IPS DF 6.9 (cell line): ENCODE measurements at regions not wholly inside any gene's neighbourhood (a gene's known extent, or its start where the extent isn't known, plus 50 kb on each side); places are given as distances from the start of the nearest gene placed in this dataset.
A peak's percentile ranks its signal among the peaks of the same experiment; 100 is the strongest.
"Not testable (repeated sequence)": the region's sequence is repeated elsewhere in the genome, so short reads cannot be mapped to it uniquely, and the experiment has no call there.

Experiments used
- DNase-seq: peaks from one replicate; pipeline ENCODE4 v3.0.0-alpha.2; 2013; ENCODE audit warnings: low read depth, low spot score
- H3K27ac ChIP-seq: one replicate; pipeline ENCODE4 v1.5.1; 2013; ENCODE audit warnings: low read length, control low read depth
- H3K27me3 ChIP-seq: 2 replicates; pipeline ENCODE4 v1.6.1; 2013; ENCODE audit warnings: mild to moderate bottlenecking, low read length; ENCODE audit not compliant: control insufficient read depth, insufficient read depth
- H3K36me3 ChIP-seq: 2 replicates; pipeline ENCODE4 v1.6.1; 2013; ENCODE audit warnings: low read length; ENCODE audit not compliant: control insufficient read depth, insufficient read depth
- H3K4me1 ChIP-seq: 2 replicates; pipeline ENCODE4 v1.6.1; 2013; ENCODE audit warnings: low read length; ENCODE audit not compliant: control insufficient read depth, insufficient read depth
- H3K4me3 ChIP-seq: 2 replicates; pipeline ENCODE4 v1.5.1; 2013; ENCODE audit warnings: mild to moderate bottlenecking, low read length
- H3K9me3 ChIP-seq: 2 replicates; pipeline ENCODE4 v1.6.1; 2013; ENCODE audit warnings: low read length, inconsistent platforms; ENCODE audit not compliant: control insufficient read depth, insufficient read depth
- WGBS: extraction: QIAGEN DNeasy Blood & Tissue Kit; methylation state at CpG from one replicate; pipeline ENCODE4 v1.1.7; 2013; ENCODE audit warnings: mixed read lengths, missing lambda C conversion rate; ENCODE audit not compliant: insufficient read length, insufficient coverage; 5-methylcytosine and 5-hydroxymethylcytosine counted together

GRCh38 chr10:28442403-28442802 lies 90.5 kb upstream of the WAC start:
- Histone ChIP-seq H3K27me3 (no peaks in the 10 kb centered on the region), H3K36me3 (no peaks in the 10 kb centered on the region), H3K4me3 (no peak overlapping the region), H3K4me1 (no peaks in the 10 kb centered on the region), H3K27ac (no peak overlapping the region), H3K9me3 (no peaks in the 10 kb centered on the region)
- no CpG with 5 or more reads among the region's 3 CpGs for WGBS
- no peak for DNase-seq

GRCh38 chr10:28444031-28444430 lies 88.9 kb upstream of the WAC start:
- Histone ChIP-seq H3K9me3 (no peaks in the 10 kb centered on the region), H3K27me3 (no peaks in the 10 kb centered on the region), H3K4me3 (no peak overlapping the region), H3K36me3 (no peaks in the 10 kb centered on the region), H3K27ac (no peak overlapping the region), H3K4me1 (no peaks in the 10 kb centered on the region)
- DNase-seq = no peak
- WGBS = no CpG with 5 or more reads among the region's 3 CpGs

GRCh38 chr10:28445516-28445915 lies 87.4 kb upstream of the WAC start:
- no peak for DNase-seq

GRCh38 chr10:28449382-28449781 lies 83.5 kb upstream of the WAC start:
- no peak overlapping the region for H3K4me3 ChIP-seq
- H3K9me3 ChIP-seq = no peaks in the 10 kb centered on the region
- DNase-seq = no peak
- no CpG with 5 or more reads among the region's 1 CpG for WGBS
- no peaks in the 10 kb centered on the region for H3K4me1 ChIP-seq
- no peaks in the 10 kb centered on the region for H3K27me3 ChIP-seq
- no peak overlapping the region for H3K27ac ChIP-seq
- no peaks in the 10 kb centered on the region for H3K36me3 ChIP-seq

More at GRCh38 chr10:28445516-28445915, 87.4 kb upstream of the WAC start:
- H3K27me3 ChIP-seq = no peaks in the 10 kb centered on the region
- no CpG with 5 or more reads among the region's 6 CpGs for WGBS
- no peak overlapping the region for H3K27ac ChIP-seq
- no peaks in the 10 kb centered on the region for H3K4me1 ChIP-seq
- H3K4me3 ChIP-seq = no peak overlapping the region
- no peaks in the 10 kb centered on the region for H3K9me3 ChIP-seq
- H3K36me3 ChIP-seq = no peaks in the 10 kb centered on the region

- Histone ChIP-seq H3K36me3 (no peaks in the 10 kb centered on the region), H3K27ac (no peak overlapping the region), H3K4me3 (no peak overlapping the region), H3K27me3 (no peaks in the 10 kb centered on the region), H3K9me3 (no peaks in the 10 kb centered on the region), H3K4me1 (no peaks in the 10 kb centered on the region)
- WGBS = no CpG with 5 or more reads among the region's 1 CpG
- DNase-seq = no peak
Observed at GRCh38 chr10:28449926-28450325, 83.0 kb upstream of the WAC start.

- Histone ChIP-seq H3K4me1 (no peaks in the 10 kb centered on the region), H3K4me3 (no peak overlapping the region), H3K9me3 (no peaks in the 10 kb centered on the region), H3K27ac (no peak overlapping the region), H3K27me3 (no peaks in the 10 kb centered on the region), H3K36me3 (no peaks in the 10 kb centered on the region)
- DNase-seq = no peak
- no CpG with 5 or more reads among the region's 1 CpG for WGBS
Observed at GRCh38 chr10:28453926-28454325, 79.0 kb upstream of the WAC start.

- no peaks in the 10 kb centered on the region for H3K36me3 ChIP-seq
- WGBS = no CpG with 5 or more reads among the region's 2 CpGs
- H3K9me3 ChIP-seq = no peaks in the 10 kb centered on the region
- no peak overlapping the region for H3K4me3 ChIP-seq
- no peak for DNase-seq
- no peak overlapping the region for H3K27ac ChIP-seq
- no peaks in the 10 kb centered on the region for H3K4me1 ChIP-seq
- H3K27me3 ChIP-seq = no peaks in the 10 kb centered on the region
Observed at GRCh38 chr10:28457110-28457509, 75.8 kb upstream of the WAC start.

GRCh38 chr10:28457873-28458272 lies 75.0 kb upstream of the WAC start:
- not testable (repeated sequence) for DNase-seq, H3K4me3 ChIP-seq, H3K4me1 ChIP-seq, H3K27me3 ChIP-seq, H3K9me3 ChIP-seq, H3K27ac ChIP-seq, H3K36me3 ChIP-seq
- WGBS = no CpG with 5 or more reads among the region's 4 CpGs

GRCh38 chr10:28459453-28460144 lies 73.3 kb upstream of the WAC start:
- DNase-seq = peak; percentile 25
- no peak overlapping the region for H3K4me3 ChIP-seq
- WGBS = no CpG with 5 or more reads among the region's 4 CpGs
- no peaks in the 10 kb centered on the region for H3K36me3 ChIP-seq
- no peaks in the 10 kb centered on the region for H3K4me1 ChIP-seq
- H3K27ac ChIP-seq = peak overlapping the region; percentile 73
- H3K9me3 ChIP-seq = no peaks in the 10 kb centered on the region
- no peaks in the 10 kb centered on the region for H3K27me3 ChIP-seq

- no peak overlapping the region for H3K27ac ChIP-seq
- H3K9me3 ChIP-seq = no peaks in the 10 kb centered on the region
- WGBS = no CpG with 5 or more reads among the region's 2 CpGs
- no peak overlapping the region for H3K4me3 ChIP-seq
- no peaks in the 10 kb centered on the region for H3K4me1 ChIP-seq
- no peaks in the 10 kb centered on the region for H3K27me3 ChIP-seq
- no peaks in the 10 kb centered on the region for H3K36me3 ChIP-seq
- no peak for DNase-seq
Observed at GRCh38 chr10:28463141-28463540, 69.8 kb upstream of the WAC start.

- Histone ChIP-seq H3K9me3 (no peaks in the 10 kb centered on the region), H3K36me3 (no peaks in the 10 kb centered on the region), H3K4me1 (no peaks in the 10 kb centered on the region), H3K27ac (no peak overlapping the region), H3K4me3 (no peak overlapping the region), H3K27me3 (no peaks in the 10 kb centered on the region)
- no peak for DNase-seq
- WGBS = no CpG with 5 or more reads among the region's 9 CpGs
Observed at GRCh38 chr10:28463676-28464395, 69.1 kb upstream of the WAC start.
